ENCODE measurements at regions not wholly inside any gene's neighbourhood (a gene's known extent, or its start where the extent isn't known, plus 50 kb on each side); places are given as distances from the start of the nearest gene placed in this dataset.
"Not testable (repeated sequence)": the region's sequence is repeated elsewhere in the genome, so short reads cannot be mapped to it uniquely, and the experiment has no call there.

GRCh38 chr20:16821211-16822089 is 73.3 kb downstream of the OTOR start:
- no peak overlapping the region for H3K4me3 ChIP-seq (ENCODE audit: insufficient read depth, low read depth, low read length, poor library complexity, severe bottlenecking)
- no peak overlapping the region for H3K27ac ChIP-seq (ENCODE audit: insufficient read depth, low read length, poor library complexity, severe bottlenecking)
- no peaks in the 10 kb centered on the region for H3K36me3 ChIP-seq (ENCODE audit: control insufficient read depth, insufficient read depth, low read length)
- no peaks in the 10 kb centered on the region for H3K9me3 ChIP-seq (ENCODE audit: control insufficient read depth, low read length)
- H3K4me1 ChIP-seq (ENCODE audit: control insufficient read depth, insufficient read depth, low read length, poor library complexity, severe bottlenecking), result no peaks in the 10 kb centered on the region
- DNase-seq, result no peak
- no peaks in the 10 kb centered on the region for H3K27me3 ChIP-seq (replicated peaks; ENCODE audit: control insufficient read depth, insufficient read depth, low read length, poor library complexity, severe bottlenecking)

DNA sequence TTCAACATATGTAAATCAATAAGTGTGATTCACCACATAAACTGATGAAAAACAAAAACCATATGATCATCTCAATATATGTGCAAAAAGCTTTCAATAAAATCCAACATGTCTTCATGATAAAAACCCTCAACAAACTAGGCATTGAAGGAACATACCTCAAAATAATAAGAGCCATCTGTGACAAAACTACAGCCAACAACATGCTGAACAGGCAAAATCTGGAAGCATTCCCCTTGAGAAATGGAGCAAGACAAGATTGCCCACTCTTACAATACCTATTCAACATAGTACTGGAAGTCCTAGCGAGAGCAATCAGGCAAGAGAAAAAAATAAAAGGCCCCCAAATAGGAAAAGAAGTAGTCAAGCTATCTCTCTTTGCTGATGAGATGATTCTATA is 76.5 kb downstream of the OTOR start:
- H3K36me3 ChIP-seq (ENCODE audit: control insufficient read depth, insufficient read depth, low read length), result no peaks in the 10 kb centered on the region
- H3K27ac ChIP-seq (ENCODE audit: insufficient read depth, low read length, poor library complexity, severe bottlenecking), result no peak overlapping the region
- no peaks in the 10 kb centered on the region for H3K9me3 ChIP-seq (ENCODE audit: control insufficient read depth, low read length)
- no peak overlapping the region for H3K4me3 ChIP-seq (ENCODE audit: insufficient read depth, low read depth, low read length, poor library complexity, severe bottlenecking)
- DNase-seq, result no peak
- no peaks in the 10 kb centered on the region for H3K27me3 ChIP-seq (replicated peaks; ENCODE audit: control insufficient read depth, insufficient read depth, low read length, poor library complexity, severe bottlenecking)
- H3K4me1 ChIP-seq (ENCODE audit: control insufficient read depth, insufficient read depth, low read length, poor library complexity, severe bottlenecking), result no peaks in the 10 kb centered on the region

GRCh38 chr20:16828666-16829305 is 80.6 kb downstream of the OTOR start:
- no peaks in the 10 kb centered on the region for H3K36me3 ChIP-seq (ENCODE audit: control insufficient read depth, insufficient read depth, low read length)
- H3K4me3 ChIP-seq (ENCODE audit: insufficient read depth, low read depth, low read length, poor library complexity, severe bottlenecking), result no peak overlapping the region
- H3K9me3 ChIP-seq (ENCODE audit: control insufficient read depth, low read length), result no peaks in the 10 kb centered on the region
- H3K27ac ChIP-seq (ENCODE audit: insufficient read depth, low read length, poor library complexity, severe bottlenecking), result no peak overlapping the region
- no peaks in the 10 kb centered on the region for H3K27me3 ChIP-seq (replicated peaks; ENCODE audit: control insufficient read depth, insufficient read depth, low read length, poor library complexity, severe bottlenecking)
- no peaks in the 10 kb centered on the region for H3K4me1 ChIP-seq (ENCODE audit: control insufficient read depth, insufficient read depth, low read length, poor library complexity, severe bottlenecking)
- no peak for DNase-seq

DNA sequence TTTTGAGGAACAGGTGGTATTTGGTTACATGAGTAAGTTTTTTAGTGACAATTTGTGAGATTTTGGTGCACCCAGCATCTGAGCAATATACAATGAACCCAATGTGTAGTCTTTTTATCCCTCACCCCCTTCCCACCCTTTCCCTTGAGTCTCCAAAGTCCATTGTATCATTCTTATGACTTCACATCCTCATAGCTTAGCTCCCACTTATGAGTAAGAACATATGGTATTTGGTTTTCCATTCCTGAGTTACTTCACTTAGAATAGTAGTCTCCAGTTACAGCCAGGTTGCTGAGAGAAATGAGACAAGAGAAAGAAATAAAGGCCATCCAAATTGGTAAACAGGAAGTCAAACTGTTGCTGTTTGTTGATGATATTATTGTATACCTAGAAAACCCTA is 87.5 kb downstream of the OTOR start:
- H3K27me3 ChIP-seq (replicated peaks; ENCODE audit: control insufficient read depth, insufficient read depth, low read length, poor library complexity, severe bottlenecking); H3K36me3 ChIP-seq (ENCODE audit: control insufficient read depth, insufficient read depth, low read length); DNase-seq; H3K27ac ChIP-seq (ENCODE audit: insufficient read depth, low read length, poor library complexity, severe bottlenecking); H3K9me3 ChIP-seq (ENCODE audit: control insufficient read depth, low read length); H3K4me1 ChIP-seq (ENCODE audit: control insufficient read depth, insufficient read depth, low read length, poor library complexity, severe bottlenecking); H3K4me3 ChIP-seq (ENCODE audit: insufficient read depth, low read depth, low read length, poor library complexity, severe bottlenecking): not testable (repeated sequence)

DNA sequence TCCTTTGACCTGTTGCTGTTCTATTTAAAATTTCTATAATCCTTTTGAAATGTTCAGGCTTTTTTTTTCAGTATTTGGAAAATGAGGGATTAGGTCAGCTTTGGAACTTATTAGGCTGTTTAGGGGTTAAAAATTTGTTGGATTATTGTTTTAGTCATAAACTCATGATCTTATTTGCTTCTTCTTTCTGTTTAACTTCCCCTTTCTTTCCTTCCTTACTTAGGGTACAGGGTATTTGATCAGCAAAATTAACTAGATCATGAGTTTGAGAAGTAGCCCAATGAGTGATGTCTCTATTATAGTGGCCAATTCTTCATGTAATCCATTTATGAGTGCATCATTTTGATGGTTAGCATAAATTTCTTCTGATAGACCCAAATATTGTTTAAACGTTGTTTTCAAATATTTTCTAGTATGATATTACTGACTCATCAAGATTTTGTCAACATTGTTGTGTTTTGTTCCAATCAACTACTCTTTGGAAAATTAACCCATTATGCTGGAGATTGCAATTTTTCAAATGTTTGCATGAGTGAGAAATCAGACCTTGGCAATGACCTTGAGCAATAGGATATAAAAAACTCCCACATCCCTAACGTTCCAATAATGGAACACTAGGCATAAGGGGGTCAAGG is 94.4 kb downstream of the OTOR start:
- no peaks in the 10 kb centered on the region for H3K4me1 ChIP-seq (ENCODE audit: control insufficient read depth, insufficient read depth, low read length, poor library complexity, severe bottlenecking)
- H3K36me3 ChIP-seq (ENCODE audit: control insufficient read depth, insufficient read depth, low read length), result no peaks in the 10 kb centered on the region
- DNase-seq, result no peak
- no peaks in the 10 kb centered on the region for H3K27me3 ChIP-seq (replicated peaks; ENCODE audit: control insufficient read depth, insufficient read depth, low read length, poor library complexity, severe bottlenecking)
- no peak overlapping the region for H3K27ac ChIP-seq (ENCODE audit: insufficient read depth, low read length, poor library complexity, severe bottlenecking)
- no peaks in the 10 kb centered on the region for H3K9me3 ChIP-seq (ENCODE audit: control insufficient read depth, low read length)
- no peak overlapping the region for H3K4me3 ChIP-seq (ENCODE audit: insufficient read depth, low read depth, low read length, poor library complexity, severe bottlenecking)

DNA sequence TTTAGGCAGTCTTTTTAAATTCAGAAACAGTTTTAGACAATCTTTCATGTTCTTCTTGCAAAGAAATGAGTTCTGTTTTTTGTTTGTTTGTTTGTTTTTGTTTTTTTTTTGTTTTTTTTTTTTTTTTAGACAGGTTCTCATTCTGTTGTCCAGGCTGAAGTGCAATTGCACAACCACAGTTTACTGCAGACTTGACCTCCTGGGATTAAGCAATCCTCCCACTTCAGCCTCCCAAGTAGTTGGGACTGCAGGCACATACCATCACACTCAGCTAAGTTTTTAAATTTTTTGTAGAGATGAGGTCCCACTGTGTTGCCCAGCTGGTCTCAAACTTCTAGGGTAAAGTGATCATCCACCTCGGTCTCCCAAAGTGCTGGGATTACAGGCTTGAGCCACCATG is 96.2 kb downstream of the OTOR start:
- H3K9me3 ChIP-seq (ENCODE audit: control insufficient read depth, low read length), result no peaks in the 10 kb centered on the region
- H3K4me1 ChIP-seq (ENCODE audit: control insufficient read depth, insufficient read depth, low read length, poor library complexity, severe bottlenecking), result no peaks in the 10 kb centered on the region
- no peaks in the 10 kb centered on the region for H3K36me3 ChIP-seq (ENCODE audit: control insufficient read depth, insufficient read depth, low read length)
- no peak overlapping the region for H3K27ac ChIP-seq (ENCODE audit: insufficient read depth, low read length, poor library complexity, severe bottlenecking)
- H3K27me3 ChIP-seq (replicated peaks; ENCODE audit: control insufficient read depth, insufficient read depth, low read length, poor library complexity, severe bottlenecking), result no peaks in the 10 kb centered on the region
- no peak overlapping the region for H3K4me3 ChIP-seq (ENCODE audit: insufficient read depth, low read depth, low read length, poor library complexity, severe bottlenecking)
- no peak for DNase-seq

- no peak overlapping the region for H3K4me3 ChIP-seq (ENCODE audit: insufficient read depth, low read depth, low read length, poor library complexity, severe bottlenecking)
- no peaks in the 10 kb centered on the region for H3K27me3 ChIP-seq (replicated peaks; ENCODE audit: control insufficient read depth, insufficient read depth, low read length, poor library complexity, severe bottlenecking)
- no peak for DNase-seq
- no peak overlapping the region for H3K27ac ChIP-seq (ENCODE audit: insufficient read depth, low read length, poor library complexity, severe bottlenecking)
- no peaks in the 10 kb centered on the region for H3K4me1 ChIP-seq (ENCODE audit: control insufficient read depth, insufficient read depth, low read length, poor library complexity, severe bottlenecking)
- H3K9me3 ChIP-seq (ENCODE audit: control insufficient read depth, low read length), result no peaks in the 10 kb centered on the region
- no peaks in the 10 kb centered on the region for H3K36me3 ChIP-seq (ENCODE audit: control insufficient read depth, insufficient read depth, low read length)
These were observed 97.8 kb downstream of the OTOR start for GRCh38 chr20:16846006-16846405.

- DNase-seq, result no peak
- Histone ChIP-seq H3K4me3 (ENCODE audit: insufficient read depth, low read depth, low read length, poor library complexity, severe bottlenecking) (no peak overlapping the region), H3K27me3 (replicated peaks; ENCODE audit: control insufficient read depth, insufficient read depth, low read length, poor library complexity, severe bottlenecking) (no peaks in the 10 kb centered on the region), H3K4me1 (ENCODE audit: control insufficient read depth, insufficient read depth, low read length, poor library complexity, severe bottlenecking) (no peaks in the 10 kb centered on the region), H3K27ac (ENCODE audit: insufficient read depth, low read length, poor library complexity, severe bottlenecking) (no peak overlapping the region), H3K36me3 (ENCODE audit: control insufficient read depth, insufficient read depth, low read length) (no peaks in the 10 kb centered on the region), H3K9me3 (ENCODE audit: control insufficient read depth, low read length) (no peaks in the 10 kb centered on the region)
These were observed 99.9 kb downstream of the OTOR start for GRCh38 chr20:16848061-16848460.

DNA sequence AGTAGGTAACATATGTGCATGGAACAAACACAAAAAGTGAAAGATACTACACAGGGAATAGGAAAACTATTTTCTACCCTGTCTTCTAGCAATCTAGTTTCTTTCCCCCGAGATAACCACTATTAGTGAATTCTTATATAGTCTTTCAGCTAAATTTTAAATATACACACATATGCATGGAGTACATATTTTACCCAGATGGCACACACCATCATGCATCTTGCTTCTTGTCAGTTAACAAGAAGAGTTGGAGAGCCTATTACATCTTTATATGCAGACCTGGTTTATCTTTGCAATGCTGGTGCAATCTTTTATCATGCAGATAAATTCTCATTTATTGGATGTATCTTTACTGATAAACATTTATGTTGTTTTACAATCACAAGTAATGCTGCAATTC is 100.4 kb downstream of the OTOR start:
- no peak overlapping the region for H3K27ac ChIP-seq (ENCODE audit: insufficient read depth, low read length, poor library complexity, severe bottlenecking)
- H3K27me3 ChIP-seq (replicated peaks; ENCODE audit: control insufficient read depth, insufficient read depth, low read length, poor library complexity, severe bottlenecking), result no peaks in the 10 kb centered on the region
- H3K36me3 ChIP-seq (ENCODE audit: control insufficient read depth, insufficient read depth, low read length), result no peaks in the 10 kb centered on the region
- H3K9me3 ChIP-seq (ENCODE audit: control insufficient read depth, low read length), result no peaks in the 10 kb centered on the region
- no peak overlapping the region for H3K4me3 ChIP-seq (ENCODE audit: insufficient read depth, low read depth, low read length, poor library complexity, severe bottlenecking)
- no peaks in the 10 kb centered on the region for H3K4me1 ChIP-seq (ENCODE audit: control insufficient read depth, insufficient read depth, low read length, poor library complexity, severe bottlenecking)
- DNase-seq, result no peak

GRCh38 chr20:16860914-16861313 is 112.8 kb downstream of the OTOR start:
- H3K27ac ChIP-seq (ENCODE audit: insufficient read depth, low read length, poor library complexity, severe bottlenecking), result no peak overlapping the region
- DNase-seq, result no peak
- H3K27me3 ChIP-seq (replicated peaks; ENCODE audit: control insufficient read depth, insufficient read depth, low read length, poor library complexity, severe bottlenecking), result no peaks in the 10 kb centered on the region
- H3K4me3 ChIP-seq (ENCODE audit: insufficient read depth, low read depth, low read length, poor library complexity, severe bottlenecking), result no peak overlapping the region
- no peaks in the 10 kb centered on the region for H3K4me1 ChIP-seq (ENCODE audit: control insufficient read depth, insufficient read depth, low read length, poor library complexity, severe bottlenecking)
- no peaks in the 10 kb centered on the region for H3K36me3 ChIP-seq (ENCODE audit: control insufficient read depth, insufficient read depth, low read length)
- H3K9me3 ChIP-seq (ENCODE audit: control insufficient read depth, low read length), result no peaks in the 10 kb centered on the region

All from effector memory CD4-positive, alpha-beta T cell (primary cell).